Ecto neural progenitor cell (in vitro differentiated cells): ENCODE measurements at regions not wholly inside any gene's neighbourhood (a gene's known extent, or its start where the extent isn't known, plus 50 kb on each side); places are given as distances from the start of the nearest gene placed in this dataset.
A peak's percentile ranks its signal among the peaks of the same experiment; 100 is the strongest.
"Not testable (repeated sequence)": the region's sequence is repeated elsewhere in the genome, so short reads cannot be mapped to it uniquely, and the experiment has no call there.

Experiments used
- DNase-seq: peaks from one replicate; pipeline ENCODE4 v3.0.0-alpha.2; 2018; ENCODE audit warnings: low spot score

- DNase-seq = no peak
Measured at GRCh38 chr12:127106697-127107096, 1160.3 kb upstream of the TMEM132C start.

GRCh38 chr12:127107744-127108143 is 1159.2 kb upstream of the TMEM132C start:
- DNase-seq = no peak

GRCh38 chr12:127108360-127109215 is 1158.4 kb upstream of the TMEM132C start:
- DNase-seq = peak; percentile 73

- no peak for DNase-seq
Measured at GRCh38 chr12:127113945-127114344, 1153.0 kb upstream of the TMEM132C start.

- no peak for DNase-seq
Measured at GRCh38 chr12:127115468-127116035, 1151.4 kb upstream of the TMEM132C start.

GRCh38 chr12:127118251-127118650 is 1148.7 kb upstream of the TMEM132C start:
- no peak for DNase-seq

GRCh38 chr12:127119600-127120140 is 1147.3 kb upstream of the TMEM132C start:
- DNase-seq = no peak

GRCh38 chr12:127120851-127121250 is 1146.1 kb upstream of the TMEM132C start:
- no peak for DNase-seq

GRCh38 chr12:127121494-127122084 is 1145.4 kb upstream of the TMEM132C start:
- DNase-seq = no peak

- no peak for DNase-seq
Measured at GRCh38 chr12:127125607-127126259, 1141.2 kb upstream of the TMEM132C start.

GRCh38 chr12:127126260-127126628 is 1140.7 kb upstream of the TMEM132C start:
- DNase-seq = no peak

- DNase-seq = no peak
Measured at GRCh38 chr12:127127897-127128296, 1139.1 kb upstream of the TMEM132C start.

GRCh38 chr12:127130506-127131124 is 1136.4 kb upstream of the TMEM132C start:
- DNase-seq = no peak

- no peak for DNase-seq
Measured at GRCh38 chr12:127133675-127134335, 1133.2 kb upstream of the TMEM132C start.

- DNase-seq = not testable (repeated sequence)
Measured at GRCh38 chr12:127140864-127141484, 1126.0 kb upstream of the TMEM132C start.

- DNase-seq = peak; percentile 82
Measured at GRCh38 chr12:127143020-127143419, 1124.0 kb upstream of the TMEM132C start.

GRCh38 chr12:127144770-127145169 is 1122.2 kb upstream of the TMEM132C start:
- DNase-seq = no peak

GRCh38 chr12:127145241-127145928 is 1121.6 kb upstream of the TMEM132C start:
- no peak for DNase-seq

GRCh38 chr12:127145929-127146789 is 1120.8 kb upstream of the TMEM132C start:
- peak; percentile 55 for DNase-seq
